GM06990 (cell line): ENCODE measurements at regions not wholly inside any gene's neighbourhood (a gene's known extent, or its start where the extent isn't known, plus 50 kb on each side); places are given as distances from the start of the nearest gene placed in this dataset.
A peak's percentile ranks its signal among the peaks of the same experiment; 100 is the strongest.

Experiments
- DNase-seq: peaks from one replicate; pipeline ENCODE4 v3.0.0-alpha.2; 2011; ENCODE audit not compliant: insufficient read length; ENCODE audit errors: extremely low read depth
- H3K27me3 ChIP-seq: replicated peaks from 2 replicates; pipeline ENCODE4 v1.6.0; 2011; ENCODE audit warnings: low read length; ENCODE audit not compliant: control insufficient read depth, insufficient read depth
- H3K36me3 ChIP-seq: 2 replicates; pipeline ENCODE4 v1.5.1; 2011; ENCODE audit warnings: low read length; ENCODE audit not compliant: control insufficient read depth, insufficient read depth
- H3K4me3 ChIP-seq: replicated peaks from 2 replicates; pipeline ENCODE4 v1.5.1; 2011; ENCODE audit warnings: low read depth, mild to moderate bottlenecking, control low read depth, low read length
- CTCF ChIP-seq: IDR thresholded peaks from 2 replicates; pipeline ENCODE4 v1.5.1; 2011; ENCODE audit warnings: low read length, control low read depth, mild to moderate bottlenecking, inconsistent platforms; ENCODE audit not compliant: insufficient read depth, poor library complexity, severe bottlenecking

GRCh38 chr9:78150312-78150982 is 85.4 kb upstream of the CEP78 start:
- no peak overlapping the region for H3K4me3 ChIP-seq
- no peak for TF ChIP-seq CTCF
- no peaks in the 10 kb centered on the region for H3K27me3 ChIP-seq
- no peak for DNase-seq
- no peaks in the 10 kb centered on the region for H3K36me3 ChIP-seq

GRCh38 chr9:78149702-78150291 is 86.1 kb upstream of the CEP78 start:
- DNase-seq, result no peak
- no peak for TF ChIP-seq CTCF

GRCh38 chr9:78146241-78146640 is 89.6 kb upstream of the CEP78 start:
- Histone ChIP-seq H3K27me3 (no peaks in the 10 kb centered on the region), H3K4me3 (no peak overlapping the region), H3K36me3 (no peaks in the 10 kb centered on the region)
- DNase-seq, result no peak
- no peak for TF ChIP-seq CTCF

More at GRCh38 chr9:78149702-78150291, 86.1 kb upstream of the CEP78 start:
- Histone ChIP-seq H3K27me3 (no peaks in the 10 kb centered on the region), H3K4me3 (no peak overlapping the region), H3K36me3 (no peaks in the 10 kb centered on the region)

- H3K4me3 ChIP-seq, result no peak overlapping the region
- DNase-seq, result peak; percentile 52
- H3K27me3 ChIP-seq, result no peaks in the 10 kb centered on the region
- no peak for TF ChIP-seq CTCF
- H3K36me3 ChIP-seq, result no peaks in the 10 kb centered on the region
These were observed 91.1 kb upstream of the CEP78 start for GRCh38 chr9:78144663-78145377.

GRCh38 chr9:78144008-78144381 is 91.9 kb upstream of the CEP78 start:
- no peak for TF ChIP-seq CTCF

More at GRCh38 chr9:78144008-78144381, 91.9 kb upstream of the CEP78 start:
- no peaks in the 10 kb centered on the region for H3K36me3 ChIP-seq
- H3K27me3 ChIP-seq, result no peaks in the 10 kb centered on the region
- no peak overlapping the region for H3K4me3 ChIP-seq
- no peak for DNase-seq
